ENCODE measurements at regions not wholly inside any gene's neighbourhood (a gene's known extent, or its start where the extent isn't known, plus 50 kb on each side); places are given as distances from the start of the nearest gene placed in this dataset.
"Not testable (repeated sequence)": the region's sequence is repeated elsewhere in the genome, so short reads cannot be mapped to it uniquely, and the experiment has no call there.

DNA sequence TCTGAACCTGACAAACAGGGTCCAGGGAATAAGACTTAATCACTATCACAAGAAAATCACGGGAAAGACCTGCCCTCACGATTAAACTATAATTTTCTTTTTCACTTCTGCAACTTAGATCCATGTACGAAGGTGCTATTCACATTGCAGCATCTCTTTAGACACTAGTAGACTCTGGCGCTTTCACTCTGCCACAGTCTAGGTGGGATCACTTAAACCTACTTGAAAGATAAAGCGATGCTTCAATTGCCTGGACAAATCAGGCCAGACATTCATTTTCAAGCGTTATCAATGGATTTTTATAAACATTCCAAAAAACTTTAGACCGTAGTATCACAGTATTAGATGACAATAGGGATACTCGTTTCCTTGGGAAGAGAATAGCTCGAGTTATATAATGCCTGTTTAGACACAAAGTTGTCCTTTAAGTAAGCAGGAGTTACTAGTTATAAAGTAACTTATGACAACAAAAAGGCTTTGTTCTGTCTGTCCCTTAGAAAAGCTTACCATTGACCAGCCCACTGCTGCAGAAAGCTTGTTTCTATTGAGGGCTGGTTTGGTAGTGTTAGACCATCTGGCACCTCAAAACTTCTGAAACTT, 367.3 kb downstream of the UTRN start:
- DNase-seq (ENCODE audit: low read depth in 2 of 2) = no peak

DNA sequence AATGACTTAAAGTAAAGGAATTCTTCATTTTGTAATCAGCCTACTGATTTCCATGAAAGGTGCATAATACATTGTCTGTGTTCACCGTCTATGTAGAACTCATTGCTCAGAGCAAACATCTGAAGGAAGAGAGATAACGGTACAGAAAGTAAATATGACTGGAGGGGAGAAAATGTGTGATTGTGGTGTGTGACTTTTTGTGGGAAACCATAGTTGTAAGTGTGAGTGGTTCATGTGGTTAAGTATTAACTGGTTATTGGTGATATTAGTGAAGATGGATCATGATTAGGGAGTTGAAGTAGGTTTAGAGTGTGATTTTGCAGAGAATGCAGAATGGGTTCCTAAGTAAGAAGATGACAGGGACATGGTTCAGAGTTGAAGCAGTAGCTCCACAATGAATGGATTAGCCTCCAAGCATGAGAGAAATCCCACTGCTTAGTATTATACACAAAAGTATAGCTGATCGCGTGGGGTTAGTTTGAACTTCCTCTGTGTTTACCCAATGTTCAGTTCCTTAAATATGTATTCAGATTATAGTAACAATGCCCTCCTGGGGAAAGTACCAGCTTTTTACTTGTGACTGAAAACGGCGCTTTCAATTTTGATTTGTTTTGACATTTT, 368.9 kb downstream of the UTRN start:
- DNase-seq (ENCODE audit: low read depth in 2 of 2) = no peak

DNA sequence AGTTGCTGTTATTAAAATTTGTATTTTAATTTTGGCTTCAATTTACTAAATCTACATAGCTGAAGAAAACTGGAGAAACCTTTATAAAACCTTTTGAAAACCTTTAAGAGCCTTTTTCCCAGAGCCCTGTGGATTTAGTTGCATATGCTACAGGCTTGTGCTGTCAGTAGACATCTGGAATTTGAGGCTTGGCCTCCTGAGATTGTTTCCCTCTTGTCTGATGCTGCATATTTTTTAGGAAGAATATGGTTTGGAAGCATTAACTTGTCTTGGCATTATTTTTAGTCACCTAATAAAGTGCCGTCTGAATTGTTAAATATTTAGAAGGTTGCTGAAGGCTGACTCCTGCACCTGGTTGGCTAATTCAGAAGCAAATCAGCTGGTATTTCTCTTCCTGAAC, 369.4 kb downstream of the UTRN start:
- DNase-seq (ENCODE audit: low read depth in 2 of 2) = no peak

DNA sequence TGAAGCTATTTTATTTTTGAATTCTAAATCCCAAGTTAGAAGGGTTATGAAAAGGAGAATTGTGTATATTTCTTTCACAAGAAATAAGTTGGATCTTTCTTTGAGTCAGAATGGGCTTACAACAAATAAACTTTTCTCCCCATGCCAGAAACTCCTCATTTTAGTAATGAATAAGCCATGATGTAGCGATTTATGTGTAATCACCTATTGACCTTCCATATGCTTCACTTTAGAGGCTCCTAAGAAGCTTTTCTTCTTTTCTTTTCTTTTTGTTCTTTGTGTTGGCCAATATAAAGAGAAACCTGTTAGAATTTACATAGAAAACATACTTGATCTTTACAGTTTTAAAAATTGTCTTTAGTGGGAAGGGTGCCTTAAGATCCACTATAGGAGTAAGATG, 370.2 kb downstream of the UTRN start:
- no peak for DNase-seq (ENCODE audit: low read depth in 2 of 2)

DNA sequence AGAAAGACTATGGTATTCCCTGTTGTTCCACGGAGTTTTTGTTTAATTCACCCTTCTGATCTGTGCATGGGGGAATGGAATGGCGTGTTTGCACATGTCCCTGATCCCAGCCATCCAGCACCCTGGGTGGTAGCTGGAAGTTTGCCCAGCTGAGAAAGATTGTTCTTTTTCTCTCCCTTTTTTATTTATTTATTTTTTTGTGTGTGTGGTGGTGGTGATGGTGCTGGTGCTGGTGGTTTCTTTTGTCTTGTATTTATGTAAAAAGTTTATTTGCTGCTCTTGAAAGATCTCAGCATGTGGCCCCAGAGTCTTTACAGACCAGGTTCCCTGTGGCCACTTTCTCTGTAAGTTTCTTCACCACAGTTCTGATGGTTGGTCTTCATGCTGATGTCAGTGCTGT, 372.6 kb downstream of the UTRN start:
- no peak for DNase-seq (ENCODE audit: low read depth in 2 of 2)

DNA sequence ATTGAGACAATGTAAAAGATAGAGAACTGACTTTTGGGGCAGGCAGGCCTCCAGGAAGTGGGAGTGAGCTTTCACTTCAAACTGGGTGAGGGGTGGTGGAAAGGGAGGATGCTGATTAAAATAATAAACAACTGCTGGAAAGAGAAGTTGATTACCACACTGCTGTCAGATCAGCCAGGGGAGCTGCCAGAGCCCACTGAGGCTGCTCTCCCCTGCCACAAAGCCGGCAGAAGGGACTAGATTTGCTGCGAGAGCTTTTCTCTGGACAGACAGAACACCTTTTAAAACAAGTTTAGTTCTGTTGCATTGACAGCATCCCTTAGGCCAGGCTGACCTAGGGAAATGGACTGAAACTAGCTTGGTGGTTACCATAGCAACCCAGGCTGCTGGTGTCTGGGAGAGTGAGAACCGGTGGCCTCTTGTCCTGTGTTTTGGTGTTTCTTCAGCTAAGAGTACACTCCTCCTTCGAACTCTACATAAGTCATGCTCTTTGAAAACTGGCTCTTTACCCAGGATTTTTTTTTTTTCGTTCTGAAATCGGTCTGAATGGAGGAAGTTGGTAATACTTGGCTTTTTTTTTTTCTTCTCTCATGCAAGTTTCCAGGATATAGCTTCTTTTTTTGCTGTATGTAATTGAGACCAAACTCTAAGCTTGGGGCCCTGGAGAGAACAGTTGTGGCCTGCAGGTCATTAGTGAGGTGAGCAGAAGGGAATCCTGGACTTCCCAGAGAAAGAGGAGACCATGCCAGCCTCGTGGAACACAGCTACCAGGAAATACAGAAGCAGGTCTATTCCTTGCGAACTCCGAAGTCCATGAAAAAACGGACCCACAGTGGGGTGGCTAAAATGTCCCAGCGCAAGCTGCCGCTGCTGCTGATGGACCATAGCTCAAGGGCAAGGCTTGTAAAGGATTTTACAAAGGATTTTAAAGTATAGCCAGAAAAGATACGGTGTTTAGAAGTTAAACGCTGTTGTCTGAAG, 374.4 kb downstream of the UTRN start:
- DNase-seq (ENCODE audit: low read depth in 2 of 2) = no peak

DNA sequence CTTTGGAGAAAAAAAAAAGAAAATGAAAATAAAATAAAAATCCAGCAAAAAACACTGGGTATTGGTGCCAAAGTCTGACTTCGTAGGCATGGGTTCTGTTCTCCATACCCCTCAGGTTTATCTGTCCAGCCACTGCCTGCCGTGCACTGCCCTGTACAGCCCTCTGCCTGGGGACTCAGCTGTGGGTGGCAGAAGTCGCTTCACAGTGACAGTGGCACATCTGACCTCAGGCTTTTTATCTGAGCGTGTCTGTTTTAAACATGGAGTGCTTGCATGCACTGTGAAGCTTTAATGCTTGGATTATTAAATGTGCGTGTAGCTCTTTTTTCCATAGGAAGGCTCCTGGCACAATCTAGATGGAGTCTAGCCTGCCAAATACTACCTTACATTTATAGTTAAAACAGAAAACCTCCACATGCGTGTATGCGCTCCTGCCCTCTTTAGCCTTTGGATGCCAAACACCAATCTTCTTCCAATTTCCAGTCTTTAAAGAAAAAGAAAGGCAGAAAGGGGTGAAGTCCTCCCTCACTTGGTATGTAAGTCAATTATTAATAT, 375.5 kb downstream of the UTRN start:
- DNase-seq (ENCODE audit: low read depth in 2 of 2) = no peak

DNA sequence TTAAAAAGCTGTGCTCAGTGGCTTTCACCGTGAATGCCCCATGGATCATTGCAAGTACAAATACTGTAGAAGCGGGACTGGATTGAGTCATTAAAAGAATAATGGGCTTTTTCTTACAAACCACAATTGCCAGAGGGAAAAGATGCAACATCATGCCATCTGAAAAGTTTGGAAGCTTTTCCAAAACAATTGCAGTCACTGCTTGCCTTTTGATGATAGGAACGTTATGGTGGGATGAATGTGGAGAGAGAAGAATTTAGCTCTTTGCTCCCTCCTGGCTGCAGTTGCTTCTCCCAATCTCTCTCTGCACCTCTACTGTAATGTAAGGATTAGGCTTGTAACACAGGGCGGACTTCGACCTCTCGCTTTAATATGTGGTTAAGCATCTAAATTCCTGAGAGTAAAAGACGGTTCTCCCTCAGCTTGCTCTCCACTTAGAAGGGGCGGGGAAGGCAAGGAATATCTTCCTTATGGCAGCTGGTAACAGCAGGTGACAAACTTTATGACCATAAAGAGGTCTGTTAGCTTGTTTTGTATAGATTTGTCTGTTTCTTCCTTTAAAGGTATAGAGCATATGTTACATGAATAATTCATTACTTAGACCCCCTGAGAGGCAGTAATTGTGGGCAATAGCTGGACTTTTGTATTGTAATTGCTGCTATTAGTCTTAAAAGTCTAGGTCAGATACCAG, 376.1 kb downstream of the UTRN start:
- no peak for DNase-seq (ENCODE audit: low read depth in 2 of 2)

DNA sequence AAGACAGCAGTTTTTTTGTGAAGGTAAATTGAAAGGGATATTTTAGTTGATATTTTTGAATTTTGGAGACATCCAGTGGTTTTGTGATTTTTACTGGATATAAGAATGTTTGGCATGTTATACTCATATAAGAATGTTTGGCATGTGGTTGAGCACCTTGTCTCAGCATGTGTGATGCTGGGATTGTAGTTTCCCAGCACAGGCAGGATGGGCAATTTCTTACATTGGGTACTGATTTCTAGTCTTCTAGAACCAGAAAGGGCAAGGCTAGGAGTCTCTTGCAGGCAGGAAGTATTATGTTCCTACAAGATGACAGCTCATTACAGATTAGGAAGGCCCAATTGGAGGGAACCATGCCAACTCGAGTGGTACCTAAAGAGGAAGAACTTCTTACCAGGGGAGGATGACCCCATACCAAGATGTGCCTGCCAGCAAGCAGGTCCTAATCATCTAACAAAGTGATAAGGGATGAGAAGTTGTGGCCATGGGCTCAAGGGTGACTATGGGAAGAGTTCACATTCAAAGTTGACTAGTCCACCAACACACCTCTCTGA, 377.8 kb downstream of the UTRN start:
- no peak for DNase-seq (ENCODE audit: low read depth in 2 of 2)

DNA sequence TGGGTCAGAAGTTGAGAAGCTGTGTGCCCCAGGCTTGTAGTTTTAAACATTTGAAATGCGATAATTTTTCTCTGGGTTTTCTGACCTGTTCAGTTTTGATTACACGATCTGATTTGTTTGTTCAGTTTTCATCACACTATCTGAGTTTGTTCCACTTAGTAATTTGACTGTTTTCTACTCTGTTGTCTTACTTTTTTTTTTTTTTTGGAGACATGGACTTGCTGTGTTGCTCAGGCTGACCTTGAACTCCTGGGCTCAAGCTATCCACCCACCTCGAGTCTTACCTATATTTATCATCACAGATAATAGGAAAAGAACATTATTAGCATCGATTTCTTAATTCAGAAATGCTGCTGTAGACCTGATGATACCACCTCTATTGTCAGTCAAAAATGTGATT, 379.1 kb downstream of the UTRN start:
- no peak for DNase-seq (ENCODE audit: low read depth in 2 of 2)

DNA sequence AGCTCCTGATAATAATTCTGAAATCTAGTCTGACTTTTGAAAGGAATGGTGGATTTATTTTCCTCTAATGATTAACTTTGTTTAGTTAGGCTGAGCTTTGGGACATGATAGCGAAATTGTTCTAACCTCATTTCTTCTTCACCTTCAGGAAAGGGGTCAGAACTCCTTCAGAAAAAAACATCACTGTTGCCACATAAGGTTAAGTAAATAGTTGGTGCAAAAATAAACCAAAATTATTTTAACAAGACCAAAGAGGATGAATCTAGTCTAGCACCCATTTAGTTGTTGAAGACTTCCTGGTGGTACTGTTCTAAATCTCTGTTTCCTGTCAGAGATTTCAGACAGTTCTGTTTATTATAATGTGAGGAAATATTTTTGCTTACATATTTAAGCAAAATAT, 379.8 kb downstream of the UTRN start:
- DNase-seq (ENCODE audit: low read depth in 2 of 2) = no peak

DNA sequence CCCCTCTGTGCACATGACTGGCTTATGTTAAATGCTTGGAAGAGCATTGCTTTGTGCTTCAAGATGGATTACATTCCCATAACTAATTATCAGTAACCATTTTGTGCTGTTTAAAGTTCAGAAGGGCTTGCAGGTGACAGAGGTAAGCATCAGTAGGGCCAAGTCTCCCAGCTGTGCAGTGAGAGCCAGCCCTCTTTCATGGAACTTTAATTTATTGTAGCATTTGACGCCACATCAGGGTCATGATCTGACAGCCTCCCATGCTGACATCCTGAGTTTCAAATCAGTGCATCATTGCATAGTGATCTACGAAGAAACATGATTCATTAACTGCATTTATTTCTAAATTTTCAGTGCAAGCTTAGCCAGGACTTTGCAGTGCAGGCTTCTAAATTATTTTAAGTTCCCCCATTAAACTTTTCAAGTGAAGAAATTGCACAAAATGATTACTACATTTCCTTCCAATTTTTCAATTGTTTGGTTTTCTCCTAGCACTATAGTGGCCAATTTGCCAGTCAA, 380.9 kb downstream of the UTRN start:
- DNase-seq (ENCODE audit: low read depth in 2 of 2) = no peak

DNA sequence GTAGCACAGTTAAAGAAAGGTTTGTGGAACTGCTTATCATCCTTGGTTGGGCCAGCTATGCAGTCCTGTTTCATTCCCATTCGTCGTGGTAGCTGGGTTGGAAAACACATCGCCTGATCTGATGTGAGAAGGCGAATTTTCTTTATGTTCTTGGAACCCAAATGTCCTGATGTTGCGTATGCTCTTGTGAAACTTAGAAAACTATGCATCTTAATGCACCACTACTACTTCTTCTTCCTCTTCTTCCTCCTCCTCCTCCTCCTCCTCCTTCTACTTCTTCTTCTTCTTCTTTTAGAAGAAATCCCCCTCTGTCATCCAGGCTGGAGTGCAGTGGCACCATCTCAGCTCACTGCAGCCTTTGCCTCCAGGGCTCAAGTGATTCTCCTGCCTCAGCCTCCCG, 381.6 kb downstream of the UTRN start:
- DNase-seq (ENCODE audit: low read depth in 2 of 2) = no peak

DNA sequence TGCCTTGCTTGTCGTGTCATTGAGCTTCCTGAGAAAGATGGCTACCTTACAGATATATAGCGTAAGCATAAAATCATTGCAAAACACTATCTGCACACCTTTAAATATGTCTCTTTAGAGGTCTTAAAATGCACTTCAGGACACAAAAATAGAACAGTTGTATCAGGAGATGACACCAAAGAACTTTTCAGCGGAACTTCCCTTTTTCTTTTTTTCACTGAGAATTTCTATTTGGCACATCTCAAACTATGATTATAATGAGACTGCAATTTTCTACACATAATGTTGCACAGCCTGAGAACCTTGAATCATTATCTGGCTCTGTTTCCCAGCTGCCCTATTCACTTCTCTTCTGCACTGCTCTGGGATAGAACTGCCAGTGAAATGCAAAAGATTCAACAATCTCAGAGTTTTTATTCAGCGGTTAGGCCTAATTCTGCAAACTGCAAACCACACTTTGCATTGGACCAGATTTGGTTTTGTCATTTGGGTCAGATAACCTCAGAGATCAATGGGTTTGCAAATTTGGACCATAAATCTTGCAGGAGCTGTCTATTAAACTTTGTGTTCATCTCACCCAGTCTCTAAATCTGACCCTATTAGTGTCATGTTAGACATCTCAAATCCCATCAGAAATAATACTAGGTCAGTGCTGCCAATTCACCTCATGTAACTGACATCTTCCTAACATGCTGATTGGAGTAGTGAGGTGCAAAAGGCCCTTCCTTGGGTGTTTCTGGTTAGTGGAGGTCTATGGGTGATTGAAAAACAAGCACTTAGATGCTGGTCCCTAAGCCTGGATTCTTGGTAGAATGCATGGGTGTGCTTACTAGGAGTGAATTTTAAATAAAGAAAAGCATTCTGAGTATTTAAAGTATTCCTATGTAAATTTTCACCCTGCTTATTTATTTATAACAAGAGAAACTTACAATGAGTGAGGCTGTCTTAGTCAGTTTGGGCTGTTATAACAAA, 382.7 kb downstream of the UTRN start:
- DNase-seq (ENCODE audit: low read depth in 2 of 2) = no peak

DNA sequence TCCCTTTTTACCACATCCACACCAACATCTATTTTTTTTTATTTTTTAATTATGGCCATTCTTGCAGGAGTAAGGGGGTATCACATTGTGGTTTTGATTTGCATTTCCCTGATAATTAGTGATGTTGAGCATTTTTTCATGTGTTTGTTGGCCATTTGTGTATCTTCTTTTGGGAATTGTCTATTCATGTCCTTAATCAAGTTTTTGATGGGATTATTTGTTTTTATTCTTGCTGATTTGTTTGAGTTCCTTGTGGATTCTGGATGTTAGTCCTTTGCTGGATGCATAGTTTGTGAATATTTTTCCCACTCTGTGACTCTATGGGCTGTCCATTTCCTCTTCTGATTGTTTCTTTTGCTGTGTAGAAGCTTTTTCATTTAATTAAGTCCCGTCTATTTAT, 385.1 kb downstream of the UTRN start:
- DNase-seq (ENCODE audit: low read depth in 2 of 2) = not testable (repeated sequence)

DNA sequence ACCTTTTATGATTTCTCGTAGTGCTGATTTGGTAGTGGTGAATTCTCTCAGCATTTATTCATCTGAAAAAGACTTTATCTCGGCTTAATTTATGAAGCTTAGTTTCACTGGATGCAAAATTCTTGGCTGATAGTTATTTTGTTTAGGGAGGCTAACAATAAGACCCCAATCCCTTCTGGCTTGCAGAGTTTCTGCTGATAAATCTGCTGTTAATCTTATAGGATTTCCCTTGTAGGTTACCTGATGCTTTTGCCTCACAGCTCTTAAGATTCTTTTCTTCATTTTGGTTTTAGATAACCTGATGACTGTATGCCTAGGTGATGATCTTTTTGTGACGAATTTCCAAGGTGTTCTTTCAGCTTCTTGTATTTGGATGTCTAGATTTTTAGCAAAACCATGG, 388.7 kb downstream of the UTRN start:
- DNase-seq (ENCODE audit: low read depth in 2 of 2) = no peak

DNA sequence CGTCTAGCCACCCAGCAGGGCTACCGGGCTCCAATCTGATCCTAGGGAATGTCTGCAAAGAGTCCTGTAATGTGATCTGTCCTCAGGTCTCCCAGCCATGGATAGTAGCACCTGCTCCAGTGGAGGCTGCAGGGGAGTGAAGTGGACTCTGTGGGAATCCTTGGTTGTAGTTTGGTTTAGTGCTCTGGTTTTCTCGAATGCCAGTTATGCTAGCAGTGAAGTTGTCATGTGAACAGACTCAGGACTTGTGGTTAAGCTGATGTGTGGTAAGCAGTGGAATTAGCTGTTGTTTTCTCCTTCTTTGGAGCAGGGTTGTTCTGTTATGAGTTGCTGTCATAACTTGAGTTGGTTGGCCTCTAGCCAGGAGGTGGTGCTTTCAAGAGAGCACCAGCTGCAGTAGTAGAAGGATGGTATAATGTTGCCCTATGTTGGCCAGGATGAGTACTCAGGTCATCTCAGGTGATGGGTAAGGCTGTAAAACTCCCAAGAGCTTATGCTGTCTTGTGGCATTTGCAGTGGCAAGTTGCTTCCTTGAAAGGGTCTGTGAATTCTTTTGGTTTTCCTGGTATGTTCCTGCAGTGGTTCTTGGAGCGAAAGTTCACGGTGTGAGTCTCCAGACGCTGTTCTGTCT, 390.2 kb downstream of the UTRN start:
- DNase-seq (ENCODE audit: low read depth in 2 of 2) = no peak

DNA sequence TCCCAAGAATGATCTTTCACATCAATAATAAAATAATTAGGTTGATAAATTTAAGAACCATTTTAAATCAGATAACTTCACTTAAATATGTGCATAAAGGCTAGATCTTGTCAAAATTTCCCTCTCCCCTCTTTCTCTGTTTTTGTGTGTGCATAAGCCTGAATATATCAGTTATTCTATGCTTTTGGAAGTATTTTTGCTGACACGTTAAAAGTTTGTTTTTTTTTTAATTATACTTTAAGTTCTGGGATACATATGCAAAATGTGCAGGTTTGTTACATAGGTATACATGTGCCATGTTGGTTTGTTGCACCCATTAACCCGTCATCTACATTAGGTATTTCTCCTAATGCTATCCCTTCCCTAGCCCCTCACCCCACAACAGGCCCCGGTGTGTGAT, 391.2 kb downstream of the UTRN start:
- DNase-seq (ENCODE audit: low read depth in 2 of 2) = not testable (repeated sequence)

DNA sequence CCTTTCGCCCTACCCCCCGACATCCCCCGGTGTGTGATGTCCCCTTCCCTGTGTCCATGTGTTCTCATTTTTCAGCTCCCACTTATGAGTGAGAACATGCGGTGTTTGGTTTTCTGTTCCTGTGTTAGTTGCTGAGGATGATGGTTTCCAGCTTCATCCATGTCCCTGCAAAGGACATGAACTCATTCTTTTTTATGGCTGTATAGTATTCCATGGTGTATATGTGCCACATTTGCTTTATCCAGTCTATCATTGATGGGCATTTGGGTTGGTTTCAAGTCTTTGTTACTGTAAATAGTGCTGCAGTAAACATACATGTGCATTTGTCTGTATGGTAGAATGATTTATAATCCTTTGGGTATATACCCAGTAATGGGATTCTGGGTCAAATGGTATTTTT, 392.1 kb downstream of the UTRN start:
- DNase-seq (ENCODE audit: low read depth in 2 of 2) = not testable (repeated sequence)

DNA sequence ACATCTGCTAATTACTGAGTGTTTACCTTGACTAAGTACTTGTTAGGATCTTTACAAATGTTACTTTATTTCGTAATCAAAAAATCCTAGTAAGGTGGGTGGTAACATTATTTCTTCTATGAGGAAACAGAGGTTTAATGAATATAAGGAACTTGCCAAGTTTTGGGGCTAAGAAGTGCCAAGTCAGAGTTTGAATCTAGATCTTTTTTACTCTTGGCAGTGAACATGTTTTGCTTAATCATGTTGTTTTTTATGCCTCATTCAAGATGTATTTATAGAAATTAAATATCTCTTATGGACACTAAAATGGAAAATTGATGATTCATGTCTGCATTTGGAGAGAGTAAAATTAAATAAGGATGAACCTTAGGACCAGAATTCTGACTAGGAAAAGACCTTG, 393.7 kb downstream of the UTRN start:
- no peak for DNase-seq (ENCODE audit: low read depth in 2 of 2)

Data from stimulated activated CD4-positive, alpha-beta T cell treated with anti-CD3 and anti-CD28 coated beads, Interleukin-1b, Interleukin-23, amount 100 ng/mL, for 1 hour (primary cell).